T-cell (primary cell): ENCODE measurements at regions not wholly inside any gene's neighbourhood (a gene's known extent, or its start where the extent isn't known, plus 50 kb on each side); places are given as distances from the start of the nearest gene placed in this dataset.

Experiments
- ATAC-seq, 4 experiments: fragments of 200-7000 bp in 3 of 4; fragments of 150-1000 bp in 1 of 4; cut with Tn5 transposase; replicated peaks in 1 of 4; 1 replicate in 3 of 4; 2 replicates in 1 of 4; pipeline ENCODE4 v1.10.0; 2021; ENCODE audit warnings: moderate library complexity in 3 of 4, mild to moderate bottlenecking in 2 of 4, moderate number of reproducible peaks in 1 of 4
- CTCF ChIA-PET, 2 donors: fragments of 300-600 bp; sonication (Branson Sonifier 250); formaldehyde crosslinking; loops; one replicate each; lab custom pipeline; 2022; ENCODE audit warnings: antibody characterized with exemption in 2 of 2; lab: Charles Lee
- POLR2A ChIA-PET, 2 donors: fragments of 300-600 bp; sonication (Branson Sonifier 250); formaldehyde crosslinking; loops; one replicate each; lab custom pipeline; 2022; ENCODE audit warnings: antibody characterized with exemption in 2 of 2; lab: Charles Lee
- DNase-seq, 35 experiments: peaks; one replicate each; pipeline versions ENCODE4 v3.0.0 to v3.0.0-alpha.2; 2013 to 2023
- H3K27ac ChIP-seq: one replicate; pipeline ENCODE4 v1.5.1; 2013; ENCODE audit warnings: low read length
- H3K27me3 ChIP-seq, 2 experiments: replicated peaks in 1 of 2; 1 replicate in 1 of 2; 2 replicates in 1 of 2; pipeline versions ENCODE4 v1.6.1 to v1.7.0; 2013; ENCODE audit warnings: low read length in 1 of 2, mixed read lengths in 1 of 2; ENCODE audit not compliant: control insufficient read depth in 2 of 2, insufficient read depth in 2 of 2; ENCODE audit errors: extremely low read depth in 1 of 2
- H3K36me3 ChIP-seq, 2 donors: 1 replicate in 1 of 2; 2 replicates in 1 of 2; pipeline versions ENCODE4 v1.6.1 to v1.7.0; 2013; ENCODE audit warnings: low read length in 1 of 2; ENCODE audit not compliant: control insufficient read depth in 2 of 2, insufficient read depth in 1 of 2; ENCODE audit errors: extremely low read depth in 1 of 2
- H3K4me1 ChIP-seq, 2 experiments: 1 replicate in 1 of 2; 2 replicates in 1 of 2; pipeline versions ENCODE4 v1.6.1 to v1.7.0; 2013; ENCODE audit warnings: low read length in 2 of 2, mixed read lengths in 1 of 2; ENCODE audit not compliant: insufficient read depth in 2 of 2, control insufficient read depth in 1 of 2; ENCODE audit errors: extremely low read depth in 1 of 2
- H3K4me3 ChIP-seq, 2 donors: 1 replicate in 1 of 2; 2 replicates in 1 of 2; pipeline versions ENCODE4 v1.5.1 to v1.7.0; 2013; ENCODE audit warnings: mild to moderate bottlenecking in 2 of 2, low read length in 1 of 2, moderate library complexity in 1 of 2; ENCODE audit not compliant: control insufficient read depth in 1 of 2; ENCODE audit errors: extremely low read depth in 1 of 2
- H3K9me3 ChIP-seq: 2 replicates; pipeline ENCODE4 v1.7.0; 2013
- H3K27ac Mint-ChIP-seq, 2 donors: one replicate each; pipeline ENCODE4 v1.8.0; 2020 to 2021; ENCODE audit warnings: mild to moderate bottlenecking in 2 of 2, mixed read lengths in 2 of 2
- H3K27me3 Mint-ChIP-seq, 2 donors: one replicate each; pipeline ENCODE4 v1.8.0; 2021 to 2022; ENCODE audit warnings: mixed read lengths in 2 of 2
- H3K36me3 Mint-ChIP-seq: one replicate; pipeline ENCODE4 v1.8.0; 2021; ENCODE audit warnings: mixed read lengths
- H3K4me1 Mint-ChIP-seq, 3 donors: one replicate each; pipeline ENCODE4 v1.8.0; 2020 to 2022; ENCODE audit warnings: mixed read lengths in 3 of 3, mild to moderate bottlenecking in 1 of 3
- H3K4me3 Mint-ChIP-seq, 3 donors: one replicate each; pipeline ENCODE4 v1.8.0; 2020 to 2022; ENCODE audit warnings: mild to moderate bottlenecking in 3 of 3, mixed read lengths in 3 of 3, moderate library complexity in 3 of 3
- H3K9me3 Mint-ChIP-seq, 3 donors: one replicate each; pipeline ENCODE4 v1.8.0; 2020 to 2022; ENCODE audit warnings: mixed read lengths in 3 of 3
- WGBS: methylation state at CpG from one replicate; pipeline ENCODE4 v1.1.5; 2013; ENCODE audit warnings: missing lambda C conversion rate; ENCODE audit not compliant: insufficient coverage; 5-methylcytosine and 5-hydroxymethylcytosine counted together

DNA sequence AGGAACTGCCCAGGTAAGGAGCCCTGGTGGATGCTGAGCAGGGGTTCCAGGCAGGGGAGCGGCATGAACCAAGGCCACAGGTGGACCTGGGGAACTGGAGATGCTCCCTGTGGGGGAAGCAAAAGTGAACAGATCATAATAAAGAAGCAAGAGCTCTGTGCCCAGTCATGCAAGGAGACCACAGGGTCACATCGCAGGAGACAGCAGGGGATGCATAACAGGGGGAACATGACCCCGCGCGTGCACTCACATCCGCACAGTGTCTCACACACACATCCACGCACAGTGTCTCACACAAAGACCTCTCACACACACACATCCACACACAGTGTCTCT, 473.3 kb upstream of the HS6ST1 start:
- Histone ChIP-seq H3K4me3 (no peak overlapping the region), H3K27me3 (peaks cover 0 to 2% of the 10 kb centered on the region in 2 experiments), H3K36me3 (no peaks in the 10 kb centered on the region), H3K27ac (no peak overlapping the region), H3K4me1 (no peaks in the 10 kb centered on the region), H3K9me3 (no peaks in the 10 kb centered on the region)
- ChIA-PET POLR2A (no interaction called here), CTCF (no interaction called here)
- no peak overlapping the region for H3K27ac Mint-ChIP-seq
- H3K4me1 Mint-ChIP-seq = no peaks in the 10 kb centered on the region
- no peak for ATAC-seq
- no peak for DNase-seq
- WGBS = 88% methylated on average over 6 of the region's 7 CpGs
- no peaks in the 10 kb centered on the region for H3K36me3 Mint-ChIP-seq
- peaks cover 0 to 3% of the 10 kb centered on the region in 2 donors for H3K27me3 Mint-ChIP-seq
- H3K4me3 Mint-ChIP-seq = no peak overlapping the region
- peaks cover 0 to 9% (median 0%) of the 10 kb centered on the region in 3 donors for H3K9me3 Mint-ChIP-seq

DNA sequence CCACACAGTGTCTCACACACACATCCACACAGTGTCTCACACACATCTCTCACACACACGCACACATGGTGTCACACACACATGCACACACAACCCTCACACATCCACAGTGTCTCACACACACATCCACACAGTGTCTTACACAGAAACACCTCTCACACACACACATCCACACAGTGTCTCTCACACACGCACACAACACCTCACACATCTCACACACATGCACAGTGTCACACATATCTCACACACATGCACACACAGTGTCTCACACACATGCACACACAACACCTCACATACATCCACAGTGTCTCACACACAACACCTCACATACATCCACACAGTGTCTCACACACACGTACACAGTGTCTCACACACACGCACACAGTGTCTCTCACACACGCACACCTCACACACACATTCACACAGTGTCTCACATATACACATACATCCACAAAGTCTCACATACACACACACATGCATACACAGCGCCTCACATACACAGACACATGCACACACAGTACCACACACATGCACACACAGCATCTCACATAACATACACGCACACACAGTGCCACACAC, 473.9 kb upstream of the HS6ST1 start:
- Histone ChIP-seq H3K27me3 (peaks cover 0 to 2% of the 10 kb centered on the region in 2 experiments), H3K4me1 (no peaks in the 10 kb centered on the region), H3K27ac (no peak overlapping the region), H3K4me3 (no peak overlapping the region), H3K9me3 (no peaks in the 10 kb centered on the region), H3K36me3 (no peaks in the 10 kb centered on the region)
- ATAC-seq = no peak
- H3K9me3 Mint-ChIP-seq = peaks cover 0 to 9% (median 0%) of the 10 kb centered on the region in 3 donors
- 87% methylated on average over 7 of the region's 7 CpGs for WGBS
- peaks cover 0 to 3% of the 10 kb centered on the region in 2 donors for H3K27me3 Mint-ChIP-seq
- no peaks in the 10 kb centered on the region for H3K4me1 Mint-ChIP-seq
- no peak for DNase-seq
- ChIA-PET CTCF (no interaction called here), POLR2A (no interaction called here)
- no peaks in the 10 kb centered on the region for H3K36me3 Mint-ChIP-seq
- H3K27ac Mint-ChIP-seq = no peak overlapping the region
- H3K4me3 Mint-ChIP-seq = no peak overlapping the region

DNA sequence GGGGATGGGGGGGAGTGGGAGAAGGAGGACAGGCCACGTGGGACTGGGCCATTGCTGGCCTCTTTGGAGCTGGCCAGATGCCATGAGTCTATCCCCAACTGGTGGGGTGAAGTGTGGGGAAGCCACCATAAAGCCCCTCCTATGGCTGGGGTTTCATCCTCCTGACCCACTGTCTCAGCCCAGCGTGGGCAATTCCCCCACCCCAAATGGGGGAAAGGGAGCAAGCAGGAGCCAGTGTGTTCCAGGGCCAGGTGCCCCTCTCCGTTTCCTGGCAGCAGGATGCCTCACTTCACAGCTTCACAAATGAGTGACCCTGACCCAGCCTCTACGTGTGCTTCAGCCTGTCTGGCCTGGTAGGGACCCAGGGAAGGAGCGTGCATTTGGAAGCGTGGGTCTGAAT, 474.7 kb upstream of the HS6ST1 start:
- ATAC-seq = no peak
- Mint-ChIP-seq H3K27ac (no peak overlapping the region), H3K4me3 (no peak overlapping the region), H3K9me3 (peaks cover 0 to 6% (median 0%) of the 10 kb centered on the region in 3 donors), H3K4me1 (no peaks in the 10 kb centered on the region), H3K27me3 (peaks cover 0 to 3% of the 10 kb centered on the region in 2 donors), H3K36me3 (no peaks in the 10 kb centered on the region)
- H3K27ac ChIP-seq = no peak overlapping the region
- H3K9me3 ChIP-seq = no peaks in the 10 kb centered on the region
- peaks cover 0 to 2% of the 10 kb centered on the region in 2 experiments for H3K27me3 ChIP-seq
- ChIA-PET CTCF (no interaction called here), POLR2A (no interaction called here)
- H3K36me3 ChIP-seq = no peaks in the 10 kb centered on the region
- WGBS = 67% methylated on average over 1 of the region's 6 CpGs
- no peaks in the 10 kb centered on the region for H3K4me1 ChIP-seq
- no peak for DNase-seq
- H3K4me3 ChIP-seq = no peak overlapping the region

DNA sequence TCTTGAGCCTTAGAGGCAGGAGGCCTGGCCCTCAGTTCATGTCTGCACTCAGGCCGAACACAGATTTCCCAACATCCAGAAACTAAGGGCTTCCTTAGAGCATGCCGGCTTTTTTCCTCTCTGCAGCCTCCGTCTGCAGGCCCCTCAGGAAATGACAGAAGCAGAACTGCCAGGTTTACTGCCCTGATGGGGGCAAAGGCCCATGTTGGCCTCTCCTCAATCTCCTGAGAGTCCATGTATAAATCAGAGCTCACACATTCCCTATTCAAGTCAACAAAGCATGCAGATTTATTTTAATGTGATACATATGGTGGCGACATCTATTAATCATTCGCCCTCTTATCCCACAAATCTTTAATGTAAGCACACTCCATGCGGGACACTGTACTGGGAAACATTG, 475.6 kb upstream of the HS6ST1 start:
- Mint-ChIP-seq H3K27ac (no peak overlapping the region), H3K4me3 (no peak overlapping the region), H3K9me3 (no peaks in the 10 kb centered on the region), H3K36me3 (no peaks in the 10 kb centered on the region), H3K27me3 (peaks cover 0 to 3% of the 10 kb centered on the region in 2 donors), H3K4me1 (no peaks in the 10 kb centered on the region)
- no peak for DNase-seq
- H3K27ac ChIP-seq = no peak overlapping the region
- no peaks in the 10 kb centered on the region for H3K36me3 ChIP-seq
- 74% methylated on average over 3 of the region's 6 CpGs for WGBS
- no peak for ATAC-seq
- no peak overlapping the region for H3K4me3 ChIP-seq
- H3K27me3 ChIP-seq = peaks cover 0 to 2% of the 10 kb centered on the region in 2 experiments
- ChIA-PET CTCF (no interaction called here), POLR2A (no interaction called here)
- no peaks in the 10 kb centered on the region for H3K9me3 ChIP-seq
- H3K4me1 ChIP-seq = no peaks in the 10 kb centered on the region

DNA sequence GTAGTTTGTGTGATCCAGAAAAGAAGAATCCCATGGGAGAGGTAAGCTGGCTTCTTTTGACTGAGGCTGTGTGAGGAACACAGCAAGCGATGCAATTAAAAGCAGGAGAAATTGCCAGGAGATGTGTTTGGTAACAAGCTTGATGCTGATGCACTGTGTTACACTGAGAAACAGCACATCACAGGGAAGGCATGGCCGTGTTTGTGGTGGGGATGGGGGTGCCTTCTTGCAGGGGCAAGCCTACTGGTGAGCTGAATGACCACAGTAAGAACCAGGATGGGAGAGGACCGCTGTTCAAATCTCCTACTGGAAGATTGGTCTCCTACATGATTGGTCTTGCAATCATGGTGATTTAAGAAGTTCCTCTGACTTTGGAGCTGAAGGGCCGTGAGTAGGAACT, 477.7 kb upstream of the HS6ST1 start:
- no peak overlapping the region for H3K4me3 Mint-ChIP-seq
- Histone ChIP-seq H3K36me3 (no peaks in the 10 kb centered on the region), H3K9me3 (no peaks in the 10 kb centered on the region), H3K27ac (no peak overlapping the region), H3K4me3 (no peak overlapping the region), H3K27me3 (peaks cover 0 to 2% of the 10 kb centered on the region in 2 experiments), H3K4me1 (no peaks in the 10 kb centered on the region)
- DNase-seq (no peak), ATAC-seq (no peak)
- 58% methylated on average over 4 of the region's 4 CpGs for WGBS
- ChIA-PET CTCF (no interaction called here), POLR2A (no interaction called here)
- no peaks in the 10 kb centered on the region for H3K4me1 Mint-ChIP-seq
- no peak overlapping the region for H3K27ac Mint-ChIP-seq
- H3K9me3 Mint-ChIP-seq = no peaks in the 10 kb centered on the region
- H3K27me3 Mint-ChIP-seq = peaks cover 0 to 3% of the 10 kb centered on the region in 2 donors
- H3K36me3 Mint-ChIP-seq = no peaks in the 10 kb centered on the region

DNA sequence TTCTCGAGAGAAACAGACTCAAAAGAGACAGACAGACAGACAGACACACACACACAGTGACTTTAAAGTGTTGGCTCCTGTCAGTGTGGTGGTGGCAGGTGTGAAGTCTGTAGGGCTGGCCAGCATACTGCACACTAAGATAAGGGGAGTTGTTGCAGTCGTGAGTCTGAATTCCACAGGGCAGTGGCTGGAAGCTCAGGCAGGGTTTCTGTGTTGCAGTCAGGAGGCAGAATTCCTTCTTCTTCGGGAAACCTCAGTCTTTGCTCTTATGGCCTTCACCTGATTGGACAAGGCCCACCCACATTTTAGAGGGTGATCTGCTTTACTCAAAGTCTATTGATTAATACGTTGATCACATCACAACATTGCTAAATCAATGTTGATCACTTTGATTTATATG, 478.4 kb upstream of the HS6ST1 start:
- no peak for ATAC-seq
- H3K27me3 Mint-ChIP-seq = peaks cover 0 to 3% of the 10 kb centered on the region in 2 donors

DNA sequence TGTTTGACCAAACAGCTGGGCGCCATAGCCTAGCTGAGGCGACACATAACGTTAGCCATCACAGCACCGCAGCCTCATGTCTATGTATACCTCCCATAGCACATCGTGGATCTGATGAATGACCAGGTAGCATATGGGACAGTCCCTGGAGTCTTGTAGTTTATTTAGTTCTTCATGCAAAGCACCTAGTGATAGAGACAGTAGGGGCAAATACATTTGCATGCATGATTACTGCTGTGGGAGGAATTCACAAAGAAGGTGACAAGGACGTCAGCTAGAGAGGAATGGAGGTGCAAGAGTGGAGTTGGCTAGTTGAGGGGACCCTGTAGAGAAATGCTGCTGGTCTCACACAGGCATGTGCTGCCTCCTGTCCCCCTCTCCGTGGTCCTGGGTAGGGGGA, 478.9 kb upstream of the HS6ST1 start:
- no peaks in the 10 kb centered on the region for H3K9me3 ChIP-seq
- Mint-ChIP-seq H3K27me3 (peaks cover 0 to 3% of the 10 kb centered on the region in 2 donors), H3K9me3 (no peaks in the 10 kb centered on the region), H3K36me3 (no peaks in the 10 kb centered on the region), H3K4me3 (no peak overlapping the region), H3K4me1 (no peaks in the 10 kb centered on the region), H3K27ac (no peak overlapping the region)
- CTCF ChIA-PET = no interaction called here
- no peak overlapping the region for H3K27ac ChIP-seq
- H3K4me3 ChIP-seq = no peak overlapping the region
- H3K36me3 ChIP-seq = no peaks in the 10 kb centered on the region
- H3K27me3 ChIP-seq = peaks cover 0 to 2% of the 10 kb centered on the region in 2 experiments
- WGBS = 81% methylated on average over 3 of the region's 7 CpGs
- POLR2A ChIA-PET = no interaction called here
- H3K4me1 ChIP-seq = no peaks in the 10 kb centered on the region
- no peak for DNase-seq
- ATAC-seq = no peak

More for the DNA sequence above, 478.4 kb upstream of the HS6ST1 start:
- CTCF ChIA-PET = no interaction called here
- Mint-ChIP-seq H3K4me1 (no peaks in the 10 kb centered on the region), H3K4me3 (no peak overlapping the region), H3K9me3 (no peaks in the 10 kb centered on the region), H3K36me3 (no peaks in the 10 kb centered on the region), H3K27ac (no peak overlapping the region)
- H3K4me1 ChIP-seq = no peaks in the 10 kb centered on the region
- DNase-seq = no peak
- WGBS = 74% methylated on average over 3 of the region's 4 CpGs
- H3K27me3 ChIP-seq = peaks cover 0 to 2% of the 10 kb centered on the region in 2 experiments
- no peaks in the 10 kb centered on the region for H3K36me3 ChIP-seq
- POLR2A ChIA-PET = no interaction called here
- H3K9me3 ChIP-seq = no peaks in the 10 kb centered on the region
- no peak overlapping the region for H3K4me3 ChIP-seq
- no peak overlapping the region for H3K27ac ChIP-seq
